Muscle of leg (tissue), 3 donors: ENCODE measurements at regions not wholly inside any gene's neighbourhood (a gene's known extent, or its start where the extent isn't known, plus 50 kb on each side); places are given as distances from the start of the nearest gene placed in this dataset.
"Not testable (repeated sequence)": the region's sequence is repeated elsewhere in the genome, so short reads cannot be mapped to it uniquely, and the experiment has no call there.

Source experiments
- DNase-seq: peaks from one replicate; pipeline ENCODE4 v3.0.0; 2013
- H3K27ac ChIP-seq: one replicate; pipeline ENCODE4 v1.5.1; 2013; ENCODE audit warnings: mild to moderate bottlenecking, low read length, control low read depth
- H3K27me3 ChIP-seq: one replicate; pipeline ENCODE4 v1.6.1; 2013; ENCODE audit warnings: low read length; ENCODE audit not compliant: control insufficient read depth, insufficient read depth
- H3K36me3 ChIP-seq: one replicate; pipeline ENCODE4 v1.6.1; 2013; ENCODE audit warnings: low read length; ENCODE audit not compliant: control insufficient read depth, insufficient read depth
- H3K4me1 ChIP-seq: one replicate; pipeline ENCODE4 v1.6.1; 2013; ENCODE audit warnings: low read length; ENCODE audit not compliant: control insufficient read depth, insufficient read depth
- H3K4me3 ChIP-seq: one replicate; pipeline ENCODE4 v1.5.1; 2013; ENCODE audit warnings: low read length, control low read depth
- H3K9me3 ChIP-seq: replicated peaks from 2 replicates; pipeline ENCODE4 v1.6.1; 2013; ENCODE audit warnings: low read depth, low read length; ENCODE audit not compliant: control insufficient read depth
- WGBS: methylation state at CpG from one replicate; pipeline ENCODE4 v1.1.5; 2013; ENCODE audit warnings: missing lambda C conversion rate; ENCODE audit not compliant: insufficient coverage; 5-methylcytosine and 5-hydroxymethylcytosine counted together

GRCh38 chr6:103404799-103405198 is 1454.9 kb downstream of the HACE1 start:
- no peak for DNase-seq
- H3K27ac ChIP-seq = no peak overlapping the region
- WGBS = 89% methylated on average over 8 of the region's 8 CpGs
- H3K36me3 ChIP-seq = no peaks in the 10 kb centered on the region
- H3K4me1 ChIP-seq = no peaks in the 10 kb centered on the region
- no peaks in the 10 kb centered on the region for H3K9me3 ChIP-seq
- H3K4me3 ChIP-seq = no peak overlapping the region
- H3K27me3 ChIP-seq = no peaks in the 10 kb centered on the region

- H3K9me3 ChIP-seq = no peaks in the 10 kb centered on the region
- no peak overlapping the region for H3K4me3 ChIP-seq
- H3K36me3 ChIP-seq = no peaks in the 10 kb centered on the region
- no peaks in the 10 kb centered on the region for H3K27me3 ChIP-seq
- DNase-seq = no peak
- no peak overlapping the region for H3K27ac ChIP-seq
- WGBS = 100% methylated on average over 2 of the region's 2 CpGs
- H3K4me1 ChIP-seq = no peaks in the 10 kb centered on the region
Measured at GRCh38 chr6:103396768-103397167, 1463.0 kb downstream of the HACE1 start.

- Histone ChIP-seq H3K4me1 (no peaks in the 10 kb centered on the region), H3K27ac (no peak overlapping the region), H3K9me3 (no peaks in the 10 kb centered on the region), H3K36me3 (no peaks in the 10 kb centered on the region), H3K27me3 (no peaks in the 10 kb centered on the region), H3K4me3 (no peak overlapping the region)
- WGBS = 71% methylated on average over 1 of the region's 2 CpGs
- no peak for DNase-seq
Measured at GRCh38 chr6:103379272-103379671, 1480.4 kb downstream of the HACE1 start.

GRCh38 chr6:103367212-103367611 is 1492.5 kb downstream of the HACE1 start:
- H3K9me3 ChIP-seq = no peaks in the 10 kb centered on the region
- H3K4me1 ChIP-seq = no peaks in the 10 kb centered on the region
- DNase-seq = no peak
- no peak overlapping the region for H3K4me3 ChIP-seq
- H3K36me3 ChIP-seq = no peaks in the 10 kb centered on the region
- no peak overlapping the region for H3K27ac ChIP-seq
- H3K27me3 ChIP-seq = no peaks in the 10 kb centered on the region

- no peaks in the 10 kb centered on the region for H3K27me3 ChIP-seq
- no peak overlapping the region for H3K27ac ChIP-seq
- no peak overlapping the region for H3K4me3 ChIP-seq
- H3K36me3 ChIP-seq = no peaks in the 10 kb centered on the region
- peak; percentile 57 for DNase-seq
- H3K4me1 ChIP-seq = no peaks in the 10 kb centered on the region
- 0% methylated on average over 1 of the region's 1 CpG for WGBS
- H3K9me3 ChIP-seq = no peaks in the 10 kb centered on the region
Measured at GRCh38 chr6:103356531-103356930, 1503.2 kb downstream of the HACE1 start.

GRCh38 chr6:103344554-103345163 is 1515.1 kb downstream of the HACE1 start:
- Histone ChIP-seq H3K4me1 (no peaks in the 10 kb centered on the region), H3K27ac (no peak overlapping the region), H3K4me3 (no peak overlapping the region), H3K27me3 (no peaks in the 10 kb centered on the region), H3K9me3 (no peaks in the 10 kb centered on the region), H3K36me3 (no peaks in the 10 kb centered on the region)
- no peak for DNase-seq
- WGBS = no CpG with 5 or more reads among the region's 2 CpGs

GRCh38 chr6:103335412-103335811 is 1524.3 kb downstream of the HACE1 start:
- Histone ChIP-seq H3K9me3 (no peaks in the 10 kb centered on the region), H3K4me1 (no peaks in the 10 kb centered on the region), H3K36me3 (no peaks in the 10 kb centered on the region), H3K4me3 (no peak overlapping the region), H3K27me3 (no peaks in the 10 kb centered on the region), H3K27ac (no peak overlapping the region)
- DNase-seq = no peak
- whole genome bisulfite sequencing = 88% methylated on average over 1 of the region's 2 CpGs

- no peaks in the 10 kb centered on the region for H3K9me3 ChIP-seq
- H3K36me3 ChIP-seq = no peaks in the 10 kb centered on the region
- no peaks in the 10 kb centered on the region for H3K4me1 ChIP-seq
- no peak overlapping the region for H3K27ac ChIP-seq
- WGBS = 20% methylated on average over 1 of the region's 4 CpGs
- no peak overlapping the region for H3K4me3 ChIP-seq
- H3K27me3 ChIP-seq = no peaks in the 10 kb centered on the region
- peak; percentile 75 for DNase-seq
Measured at GRCh38 chr6:103326760-103327757, 1532.7 kb downstream of the HACE1 start.

- Histone ChIP-seq H3K36me3 (no peaks in the 10 kb centered on the region), H3K27me3 (no peaks in the 10 kb centered on the region), H3K27ac (no peak overlapping the region), H3K4me1 (no peaks in the 10 kb centered on the region), H3K9me3 (peaks cover 4% of the 10 kb centered on the region), H3K4me3 (no peak overlapping the region)
- DNase-seq = no peak
Measured at GRCh38 chr6:103313432-103313831, 1546.3 kb downstream of the HACE1 start.

- not testable (repeated sequence) for H3K36me3 ChIP-seq, H3K27ac ChIP-seq, H3K4me1 ChIP-seq, H3K9me3 ChIP-seq, H3K27me3 ChIP-seq, DNase-seq, H3K4me3 ChIP-seq
- WGBS = 95% methylated on average over 15 of the region's 35 CpGs
Measured at GRCh38 chr6:103294376-103294775, 1565.3 kb downstream of the HACE1 start.
